ENCODE measurements at regions not wholly inside any gene's neighbourhood (a gene's known extent, or its start where the extent isn't known, plus 50 kb on each side); places are given as distances from the start of the nearest gene placed in this dataset.
"Not testable (repeated sequence)": the region's sequence is repeated elsewhere in the genome, so short reads cannot be mapped to it uniquely, and the experiment has no call there.

DNA sequence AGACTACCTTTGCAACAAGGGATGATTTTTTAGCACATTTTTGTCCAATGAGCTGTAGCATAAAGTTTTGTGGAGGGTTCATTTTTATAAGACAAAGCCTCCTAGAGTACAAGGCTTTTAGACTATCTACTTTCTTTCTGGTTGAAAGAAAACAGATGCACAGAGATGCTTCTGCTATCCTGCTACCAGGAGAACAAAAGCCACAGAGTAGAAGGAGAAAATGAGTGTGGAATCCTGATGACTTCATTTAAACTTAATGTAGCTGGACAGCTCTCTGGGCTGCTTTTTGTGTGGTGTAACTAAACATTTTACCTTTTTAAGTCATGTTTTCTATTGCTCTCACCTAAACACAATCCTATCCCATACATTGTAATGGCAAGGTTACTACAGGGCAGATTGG is 1009.4 kb downstream of the TLE1 start:
- DNase-seq: no peak

DNA sequence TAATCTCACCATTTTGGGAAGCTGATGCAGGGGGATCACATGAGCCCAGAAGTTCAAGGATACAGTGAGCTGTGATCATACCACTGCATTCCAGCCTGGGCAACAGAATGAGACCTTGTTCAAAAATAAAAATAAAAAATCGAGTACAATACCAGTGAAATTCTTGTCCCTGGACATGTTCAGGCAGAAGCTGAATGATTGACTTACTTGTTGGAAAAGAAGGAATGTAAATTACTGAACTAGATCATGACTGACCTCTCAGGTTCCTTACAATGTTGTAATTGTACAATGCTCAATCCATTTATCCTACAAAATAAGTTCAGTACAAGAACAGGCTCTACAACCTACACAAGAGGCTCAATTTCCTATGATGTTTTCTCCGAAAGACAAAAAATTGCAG is 1010.4 kb downstream of the TLE1 start:
- DNase-seq: no peak

DNA sequence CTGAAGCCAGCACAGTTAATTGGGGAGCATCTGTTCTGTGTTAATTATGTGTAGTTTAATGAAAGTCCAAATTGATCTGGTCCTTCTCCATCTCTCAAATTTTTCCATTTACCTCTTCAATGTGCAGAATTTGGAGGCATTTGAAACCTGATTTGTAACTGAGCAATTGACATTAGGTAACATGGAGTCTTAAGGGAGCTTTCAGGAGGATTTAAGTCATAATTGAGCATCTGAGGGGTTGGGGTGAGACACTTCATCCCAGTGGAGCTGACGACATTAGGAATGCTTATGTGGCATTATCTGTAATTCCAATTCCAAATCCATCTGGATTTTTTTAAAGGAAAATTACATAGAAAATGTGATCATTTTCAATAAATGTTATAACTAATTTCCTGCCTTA is 1015.9 kb downstream of the TLE1 start:
- DNase-seq: no peak

DNA sequence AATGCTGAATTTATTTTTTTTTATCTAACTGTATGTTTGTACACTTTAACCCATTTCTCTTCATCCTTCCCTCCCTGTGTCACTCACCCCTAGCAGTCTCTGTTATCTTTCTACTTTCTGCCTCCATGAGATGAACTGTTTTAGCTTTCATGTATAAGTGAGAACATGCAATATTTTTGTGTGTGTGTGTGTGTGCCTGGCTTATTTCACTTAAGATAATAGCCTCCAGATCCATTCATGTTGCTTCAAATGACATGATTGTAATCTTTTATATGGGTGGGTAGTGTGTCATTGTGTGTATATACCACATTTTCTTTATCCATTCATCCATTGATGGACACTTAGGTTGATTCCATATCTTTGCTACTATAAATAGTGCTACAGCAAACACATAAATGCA is 1023.9 kb downstream of the TLE1 start:
- no peak for DNase-seq

DNA sequence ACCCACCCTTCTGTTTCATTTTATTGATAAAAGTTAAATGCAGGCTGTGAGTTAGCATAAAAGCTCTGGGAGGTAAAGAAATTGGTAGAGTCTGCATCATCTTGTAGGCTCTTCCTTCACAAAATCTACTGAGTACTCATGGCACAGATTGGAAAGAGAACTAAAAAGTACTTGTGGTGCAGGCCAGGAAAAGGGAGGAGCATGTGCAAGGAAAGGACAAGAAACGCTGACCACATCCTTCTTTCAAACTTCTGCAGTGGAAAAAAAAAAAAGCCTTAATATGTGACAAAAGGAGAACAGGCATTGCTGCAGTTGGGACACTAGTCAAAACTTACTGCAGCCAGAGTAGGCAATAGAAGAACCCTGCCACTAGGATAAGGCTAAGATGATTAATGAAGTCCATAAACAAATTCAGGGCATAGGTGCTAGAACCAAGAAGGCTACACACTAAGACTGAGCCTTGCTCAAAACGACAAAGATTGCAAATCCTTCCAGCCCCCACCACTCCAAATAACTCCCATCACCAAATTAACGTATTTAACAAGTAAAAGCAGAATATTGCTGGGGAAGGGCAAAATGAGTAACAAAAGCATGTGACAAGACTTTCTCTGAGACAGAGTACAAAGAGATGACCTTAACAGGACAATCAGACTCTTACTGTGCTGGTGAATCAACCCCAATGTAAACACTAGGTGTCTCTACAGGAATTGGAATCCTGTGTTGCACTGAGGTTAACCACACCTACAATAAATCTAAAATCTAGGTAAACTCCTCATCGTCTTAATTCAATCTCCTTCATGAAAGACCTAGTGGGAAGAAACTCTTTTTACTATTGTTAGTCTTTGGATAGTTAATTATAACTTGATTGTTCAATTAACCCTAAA is 1024.8 kb downstream of the TLE1 start:
- no peak for DNase-seq

DNA sequence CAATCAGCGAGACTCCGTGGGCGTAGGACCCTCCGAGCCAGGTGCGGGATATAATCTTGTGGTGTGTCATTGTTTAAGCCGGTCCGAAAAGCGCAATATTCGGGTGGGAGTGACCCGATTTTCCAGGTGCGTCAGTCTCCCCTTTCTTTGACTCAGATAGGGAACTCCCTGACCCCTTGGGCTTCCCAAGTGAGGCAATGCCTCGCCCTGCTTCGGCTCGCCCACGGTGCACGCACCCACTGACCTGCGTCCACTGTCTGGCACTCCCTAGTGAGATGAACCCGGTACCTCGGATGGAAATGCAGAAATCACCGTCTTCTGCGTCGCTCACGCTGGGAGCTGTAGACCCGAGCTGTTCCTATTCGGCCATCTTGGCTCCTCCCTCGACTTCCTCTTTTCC is 1029.6 kb downstream of the TLE1 start:
- DNase-seq: not testable (repeated sequence)

DNA sequence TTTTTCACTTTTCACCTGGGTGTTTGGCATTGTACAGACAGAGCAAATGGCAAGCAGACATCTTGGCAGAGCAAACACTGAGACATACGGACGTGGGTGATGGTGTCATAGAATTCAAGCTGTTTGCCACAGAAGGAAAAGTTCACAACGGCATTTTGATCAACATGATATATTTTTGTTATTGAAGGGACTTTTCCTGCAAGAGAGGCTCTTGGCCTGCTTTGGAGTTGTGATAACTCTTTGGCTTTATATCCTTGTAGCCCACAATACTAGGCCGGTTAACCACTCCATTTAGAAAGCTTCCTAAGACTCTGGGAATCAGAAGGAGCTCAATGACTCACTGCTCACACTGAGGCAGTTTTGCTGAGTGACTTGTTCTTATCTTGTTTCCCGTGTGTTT is 1038.3 kb downstream of the TLE1 start:
- DNase-seq: no peak

DNA sequence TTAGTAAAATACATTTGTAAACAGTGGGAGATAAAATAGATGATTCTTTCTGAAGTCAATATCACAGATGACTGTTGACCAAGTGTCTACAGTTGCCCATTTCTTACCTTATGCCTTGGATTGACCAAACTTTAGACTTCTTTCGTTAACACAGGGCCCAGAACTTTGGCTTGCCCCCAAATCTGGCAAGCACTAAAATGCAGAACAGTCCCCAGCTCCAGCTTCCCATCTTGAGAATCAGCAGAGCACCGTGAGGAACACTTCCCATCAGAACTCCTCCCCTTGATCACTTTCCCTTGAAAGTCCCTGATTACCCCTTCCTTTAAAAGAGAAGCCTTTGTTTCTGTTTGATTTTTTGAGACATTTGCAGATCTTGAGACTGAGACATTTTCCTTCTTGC is 1039.9 kb downstream of the TLE1 start:
- no peak for DNase-seq

DNA sequence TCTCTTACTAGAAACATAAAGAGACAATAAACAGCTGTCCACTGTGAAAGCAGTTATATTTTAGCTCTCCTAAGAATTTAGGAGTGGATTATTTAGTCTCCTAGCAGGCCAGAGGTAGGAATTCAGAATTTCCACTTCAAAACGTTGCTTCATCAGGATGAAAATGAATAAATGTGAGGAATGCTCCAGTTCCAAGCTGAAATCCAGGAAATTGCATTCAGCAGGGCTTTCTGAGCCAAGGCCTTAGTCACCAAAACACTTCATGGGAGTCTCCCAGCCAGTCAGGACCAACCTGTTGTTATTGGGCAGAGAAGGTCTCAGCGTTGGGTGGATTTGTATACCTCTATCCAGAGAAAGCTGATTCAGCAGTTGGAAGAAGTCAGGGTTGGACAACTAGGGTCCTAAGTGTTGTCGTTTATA is 1040.3 kb downstream of the TLE1 start:
- no peak for DNase-seq

DNA sequence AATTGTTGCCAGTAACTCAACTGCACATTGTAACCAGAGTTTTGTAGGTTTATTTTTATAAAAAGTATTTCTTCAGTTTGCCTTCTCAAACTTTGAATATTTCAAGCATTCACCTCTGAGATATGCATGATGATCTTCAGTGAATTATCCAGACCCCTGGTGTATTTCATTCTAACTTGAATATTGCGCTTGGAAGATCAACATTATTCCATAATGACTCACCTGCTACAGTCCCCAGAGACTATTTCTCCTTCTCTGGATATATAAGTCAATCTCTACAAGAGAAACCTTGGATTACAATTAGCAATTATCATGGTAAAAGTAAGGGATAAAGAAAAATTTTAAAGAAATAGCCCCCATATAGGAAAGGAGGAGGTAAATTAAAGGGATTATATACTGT is 1041.0 kb downstream of the TLE1 start:
- DNase-seq: no peak

DNA sequence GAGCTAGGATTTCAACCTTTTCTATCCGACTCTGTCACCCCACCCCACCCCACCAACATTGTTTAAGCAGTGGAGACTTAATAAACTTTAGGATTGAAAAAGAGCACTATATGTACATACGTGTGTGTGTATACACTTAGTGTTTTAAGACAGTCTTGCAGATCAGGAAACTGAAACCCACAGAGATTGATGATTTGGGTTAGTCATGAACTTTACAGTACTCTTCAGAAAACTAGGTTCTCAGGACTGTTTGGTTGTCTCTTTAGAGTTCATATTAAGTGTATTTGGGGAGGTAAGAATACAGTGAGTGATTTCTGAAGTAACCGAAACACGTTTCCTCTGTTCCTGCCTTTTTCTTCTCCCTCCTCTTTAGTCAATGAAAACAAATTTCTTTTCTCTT is 1043.1 kb downstream of the TLE1 start:
- DNase-seq: no peak

DNA sequence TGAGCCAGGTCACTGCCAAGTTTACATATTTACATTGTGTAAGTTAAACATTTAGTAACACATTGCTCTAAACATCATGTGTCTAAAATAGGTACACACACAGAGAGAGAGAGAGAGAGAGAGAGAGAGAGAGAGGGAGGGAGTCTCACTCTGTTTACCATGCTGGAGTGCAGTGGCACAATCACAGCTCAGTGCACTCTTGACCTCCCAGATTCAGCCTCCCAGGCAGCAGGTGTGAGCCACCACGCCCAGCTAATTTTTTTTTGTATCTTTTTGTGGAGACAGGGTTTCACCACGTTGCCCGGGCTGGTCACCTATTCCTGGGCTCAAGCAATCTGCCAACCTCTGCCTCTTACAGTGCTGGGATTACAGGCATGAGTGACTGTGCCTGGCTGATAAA is 1045.3 kb downstream of the TLE1 start:
- DNase-seq: no peak

DNA sequence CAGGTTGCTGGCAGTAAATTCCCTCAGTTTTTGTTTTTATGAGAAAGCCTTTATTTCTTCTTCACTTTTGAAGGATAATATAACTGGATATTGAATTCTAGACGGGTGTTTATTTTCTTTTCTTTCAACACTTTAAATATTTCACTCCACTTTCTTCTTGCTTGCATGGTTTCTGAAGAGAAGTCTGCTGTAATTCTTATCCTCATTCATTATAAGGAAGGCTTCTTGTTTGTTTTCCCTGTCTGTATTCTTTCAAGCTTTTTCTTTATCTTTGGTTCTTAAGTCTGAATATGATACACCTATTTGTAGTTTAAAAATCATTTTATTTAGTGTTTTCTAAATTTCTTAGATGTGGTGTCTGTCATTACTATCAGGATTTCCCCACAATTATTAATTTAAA is 1054.3 kb downstream of the TLE1 start:
- DNase-seq: no peak

DNA sequence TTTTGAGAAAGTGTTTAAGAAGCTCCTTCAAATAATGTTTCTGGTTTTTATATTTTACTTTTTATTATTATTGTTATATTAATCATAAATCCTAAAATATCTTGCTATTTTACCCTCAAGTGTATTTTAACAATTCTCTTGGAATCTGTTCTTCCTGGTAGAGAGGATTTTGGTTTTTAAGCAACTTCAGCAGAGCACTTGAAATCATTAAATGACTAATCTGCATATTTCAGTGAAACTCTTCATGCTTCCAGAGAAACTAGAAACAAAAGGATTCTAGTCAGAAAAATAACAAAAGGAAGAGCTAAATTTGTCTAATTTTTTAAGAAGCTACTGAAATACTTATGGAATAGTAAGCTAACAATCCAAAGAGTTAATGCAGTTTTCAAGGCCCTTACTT is 1057.3 kb downstream of the TLE1 start:
- no peak for DNase-seq

DNA sequence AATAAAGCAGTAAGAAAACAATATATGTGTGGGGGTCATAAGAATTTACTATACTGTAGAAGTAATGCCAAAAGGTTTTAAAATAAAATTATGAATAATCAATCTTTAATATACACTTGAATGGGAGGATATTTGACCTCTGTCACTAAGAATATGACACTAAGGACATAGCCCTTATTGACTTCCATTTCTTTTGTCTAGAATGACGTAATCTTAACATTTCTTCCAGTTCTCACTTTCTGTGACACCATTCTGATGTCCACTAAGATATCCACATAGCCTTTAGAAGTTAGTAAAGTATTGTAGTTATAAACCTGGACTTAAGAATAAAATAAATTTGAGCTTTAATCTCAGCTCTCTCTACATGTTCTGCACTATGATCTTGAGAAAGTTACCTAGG is 1050.7 kb downstream of the TLE4 start:
- DNase-seq: no peak

DNA sequence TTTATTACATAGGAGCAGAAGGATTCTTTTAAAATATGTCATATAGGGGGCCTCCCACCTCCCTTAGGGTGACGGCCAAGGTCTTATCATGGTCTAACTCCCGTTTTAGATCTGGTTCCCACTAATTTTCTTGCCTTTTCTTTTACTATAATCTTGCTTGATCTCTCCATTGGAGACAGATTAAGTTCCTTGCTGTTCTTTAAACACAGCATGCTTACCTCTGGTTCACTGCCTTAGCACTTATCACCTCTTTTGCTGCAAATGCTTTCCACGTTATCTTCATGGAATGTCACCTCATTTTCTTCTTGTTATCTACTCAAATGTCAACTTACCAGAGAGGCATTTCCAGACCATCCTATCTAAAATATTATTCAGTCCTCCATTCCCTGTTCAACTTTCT is 1047.6 kb downstream of the TLE4 start:
- DNase-seq: no peak

DNA sequence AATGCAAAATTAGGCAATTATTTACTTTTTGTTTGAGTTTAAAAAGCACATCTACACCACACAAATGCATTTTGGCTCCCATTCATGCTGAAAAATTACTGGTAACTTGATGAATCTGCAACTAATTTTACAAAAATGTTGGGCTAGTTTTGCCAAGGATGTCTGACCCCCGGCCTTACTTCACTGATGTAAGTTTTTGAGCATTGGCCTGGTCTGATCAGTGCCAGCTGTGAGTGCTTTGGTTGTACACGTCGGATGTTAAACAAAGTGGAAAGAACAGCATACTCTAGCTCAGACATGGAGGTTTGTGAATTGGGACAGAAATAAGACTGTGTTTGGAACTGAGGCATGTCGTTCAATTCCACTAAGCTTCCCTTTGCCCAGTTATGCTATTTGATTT is 1044.2 kb downstream of the TLE4 start:
- no peak for DNase-seq

DNA sequence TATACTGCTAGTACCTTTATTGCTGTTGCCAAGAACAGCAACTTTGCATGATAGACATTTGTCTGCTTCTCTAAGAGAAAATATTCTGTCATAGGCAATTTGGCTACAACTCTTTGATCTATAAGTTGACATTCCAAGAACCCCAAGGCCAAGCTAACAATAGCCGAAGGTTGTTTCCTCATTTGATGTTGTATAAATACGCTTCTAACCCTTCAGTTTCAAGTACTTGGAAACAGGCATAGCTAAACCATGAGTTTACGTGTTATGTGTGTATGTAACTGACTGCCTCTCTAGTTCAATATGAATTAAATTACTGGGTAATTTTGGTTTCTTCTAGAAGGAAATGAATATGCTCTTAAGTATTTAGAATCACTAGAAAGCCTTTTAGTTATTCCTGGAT is 1034.0 kb downstream of the TLE4 start:
- no peak for DNase-seq

DNA sequence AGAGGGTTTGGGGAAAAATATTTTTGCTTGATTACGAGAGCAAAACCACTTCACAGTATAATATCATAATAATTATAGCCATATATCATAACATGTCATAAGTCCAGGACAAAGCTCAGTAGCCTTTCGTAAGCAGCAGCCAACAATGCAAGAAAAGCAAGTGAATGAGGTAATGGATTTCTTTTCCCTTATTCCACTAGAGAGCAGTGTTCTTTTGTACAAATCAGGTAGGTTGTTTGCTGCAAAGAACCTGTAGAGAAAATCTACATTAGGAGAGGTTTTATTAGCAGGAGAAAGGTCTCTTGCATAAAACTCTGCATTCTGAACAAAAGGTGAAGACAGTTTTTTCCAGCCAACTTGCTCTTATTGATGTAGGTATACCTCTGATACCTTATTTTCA is 1033.4 kb downstream of the TLE4 start:
- DNase-seq: no peak

DNA sequence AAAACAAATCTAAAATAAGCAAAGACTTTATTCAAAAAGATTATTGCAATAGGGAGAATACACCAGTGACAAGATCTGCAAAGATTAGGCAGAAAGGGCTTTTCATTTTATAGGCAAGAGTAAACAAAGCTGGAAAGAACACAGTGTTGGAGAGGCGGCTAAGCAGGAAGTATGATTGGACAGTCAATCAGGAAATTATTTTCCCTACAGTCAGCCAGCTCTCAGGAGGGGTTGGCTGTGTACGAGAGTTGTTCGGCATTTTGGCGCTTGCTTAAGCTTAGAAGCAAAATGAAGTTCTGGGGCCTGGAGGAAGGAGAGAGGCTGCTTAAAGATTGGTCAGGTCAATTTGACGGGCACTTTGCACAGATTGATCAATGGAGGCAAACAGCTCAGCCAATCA is 1030.5 kb downstream of the TLE4 start:
- DNase-seq: no peak

DNA sequence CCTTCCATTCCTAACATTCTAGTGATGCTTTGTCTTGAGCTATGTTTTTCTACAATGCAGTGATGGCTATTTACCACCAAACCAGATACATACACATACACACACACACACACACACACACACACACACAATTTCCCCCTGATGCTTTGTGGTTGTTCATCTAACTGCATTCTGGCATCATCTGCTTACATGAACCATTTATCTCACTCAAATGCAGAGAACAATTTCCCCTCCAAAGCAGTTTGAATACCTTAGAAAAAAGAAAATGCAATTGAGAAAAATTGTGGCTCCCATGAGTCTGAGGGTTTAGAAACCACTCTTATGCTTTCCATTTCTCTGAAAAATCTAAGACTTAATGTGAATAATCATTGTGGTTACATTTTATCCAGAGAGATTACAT is 1024.8 kb downstream of the TLE4 start:
- DNase-seq: no peak

DNA sequence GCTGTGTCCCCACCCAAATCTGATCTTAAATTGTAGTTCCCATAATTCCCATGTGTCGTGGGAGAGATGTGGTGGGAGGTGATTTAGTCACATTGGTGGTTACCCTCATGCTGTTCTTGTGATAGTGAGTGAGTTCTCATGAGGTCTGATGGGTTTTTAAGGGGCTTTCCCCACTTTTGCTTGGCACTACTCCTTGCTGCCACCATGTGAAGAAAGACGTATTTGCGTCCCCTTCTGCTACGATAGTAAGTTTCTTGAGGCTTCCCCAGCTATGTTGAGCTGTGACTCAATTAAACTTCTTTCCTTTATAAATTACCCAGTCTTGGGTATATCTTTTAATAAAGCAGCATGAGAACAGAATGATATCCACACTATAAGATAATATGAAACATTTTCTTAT is 1023.4 kb downstream of the TLE4 start:
- DNase-seq: no peak

DNA sequence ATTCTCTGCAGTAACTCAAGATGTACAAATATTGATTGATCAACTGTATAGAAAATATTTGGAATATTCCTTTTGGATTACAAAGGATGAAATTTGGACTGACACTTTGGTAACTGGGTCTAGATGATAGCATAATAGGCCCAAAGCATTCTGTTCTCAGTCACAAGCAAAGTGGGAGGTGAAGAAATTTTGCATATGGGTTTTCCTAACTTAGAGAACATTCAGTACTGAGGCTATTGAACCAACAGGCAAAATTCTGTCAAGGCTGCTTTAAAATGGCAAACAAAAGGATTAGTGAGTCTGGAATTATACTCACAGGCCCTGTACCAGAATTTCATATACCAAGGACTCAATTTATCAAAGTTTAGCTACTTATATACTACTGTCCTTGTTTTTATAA is 1020.6 kb downstream of the TLE4 start:
- DNase-seq: no peak

DNA sequence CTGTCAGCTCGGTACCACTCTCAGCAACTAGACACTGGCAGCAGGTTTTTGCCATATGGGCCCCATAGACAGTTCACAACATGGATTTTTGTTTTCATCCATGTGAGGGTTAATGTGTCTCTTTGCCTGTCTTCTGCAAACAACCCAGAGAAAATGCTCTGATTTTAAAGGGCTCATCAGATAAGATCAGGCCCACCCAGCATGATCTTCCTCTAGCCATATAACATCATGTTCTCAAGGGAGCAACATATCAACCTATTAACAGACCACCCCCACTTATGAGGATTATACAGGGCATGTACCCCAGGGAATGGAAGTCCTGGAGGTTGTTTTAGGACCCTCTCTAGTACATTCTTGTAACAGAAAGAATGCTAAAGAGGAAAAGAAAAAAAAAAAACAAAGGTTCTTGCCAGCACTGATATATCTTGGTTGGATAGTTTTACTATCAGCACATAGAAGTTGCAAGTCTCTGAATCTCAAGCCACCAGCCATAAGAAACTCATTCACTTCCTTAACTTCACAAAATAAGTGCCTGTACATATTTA is 1015.1 kb downstream of the TLE4 start:
- no peak for DNase-seq

DNA sequence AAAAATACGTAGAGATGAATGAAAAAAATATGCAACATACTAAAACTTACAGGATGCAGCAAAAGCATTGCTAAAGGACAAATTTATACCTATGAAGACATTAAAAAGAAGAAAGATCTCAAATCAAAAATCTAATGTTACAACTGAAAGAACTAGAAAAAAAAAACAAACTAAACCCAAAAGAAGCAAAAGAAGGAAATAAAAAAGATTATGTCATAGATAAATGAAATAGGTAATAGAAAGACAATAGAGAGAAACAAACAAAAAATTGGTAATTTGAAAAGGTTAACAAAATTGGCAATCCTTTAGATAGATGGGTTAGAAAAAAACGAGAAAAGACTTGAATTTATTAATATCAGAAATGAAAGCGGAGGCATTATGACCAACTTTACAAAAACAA is 1000.2 kb downstream of the TLE4 start:
- DNase-seq: no peak

Data from effector CD8-positive, alpha-beta T cell (primary cell).